Sigmoid colon (tissue), 4 donors: ENCODE measurements at regions not wholly inside any gene's neighbourhood (a gene's known extent, or its start where the extent isn't known, plus 50 kb on each side); places are given as distances from the start of the nearest gene placed in this dataset.

ENCODE experiments used
- CTCF ChIP-seq, 4 experiments: fragments of 450-650 bp in 3 of 4; fragments of 200-600 bp in 1 of 4; IDR thresholded peaks; one replicate each; pipeline ENCODE4 v1.5.1; 2016 to 2019; ENCODE audit warnings: antibody characterized with exemption in 4 of 4, mild to moderate bottlenecking in 3 of 4, moderate library complexity in 2 of 4
- EP300 ChIP-seq, 4 donors: sonication (generic); formaldehyde crosslinking; IDR thresholded peaks; one replicate each; pipeline ENCODE4 v1.6.1; 2017; ENCODE audit warnings: antibody characterized with exemption in 4 of 4
- POLR2A ChIP-seq, 2 donors: fragments of 450-650 bp; IDR thresholded peaks; one replicate each; pipeline ENCODE4 v1.6.1; 2016; ENCODE audit warnings: antibody characterized with exemption in 2 of 2, mild to moderate bottlenecking in 2 of 2, moderate library complexity in 2 of 2
- POLR2AphosphoS5 ChIP-seq, 4 donors: sonication (generic); formaldehyde crosslinking; IDR thresholded peaks; one replicate each; pipeline ENCODE4 v1.6.1; 2017; ENCODE audit warnings: antibody characterized with exemption in 4 of 4

GRCh38 chr20:23272176-23273029, 78.2 kb upstream of the NXT1 start:
- no peak for TF ChIP-seq CTCF (IDR thresholded peaks at IDR 0.05)
- TF ChIP-seq EP300 (IDR thresholded peaks at IDR 0.05): no peak
- no peak for TF ChIP-seq POLR2AphosphoS5 (IDR thresholded peaks at IDR 0.05)
- TF ChIP-seq POLR2A (IDR thresholded peaks at IDR 0.05): no peak
